ENCODE measurements at regions not wholly inside any gene's neighbourhood (a gene's known extent, or its start where the extent isn't known, plus 50 kb on each side); places are given as distances from the start of the nearest gene placed in this dataset.
"Not testable (repeated sequence)": the region's sequence is repeated elsewhere in the genome, so short reads cannot be mapped to it uniquely, and the experiment has no call there.

GRCh38 chr5:8561854-8562253, 692.9 kb downstream of the MTRR start:
- no peaks in the 10 kb centered on the region for H3K9me3 ChIP-seq
- no peak overlapping the region for H3K27ac ChIP-seq
- TF ChIP-seq POLR2AphosphoS5 (IDR thresholded peaks at IDR 0.05; ENCODE audit: insufficient read depth in 1 of 2, low read depth in 1 of 2) (no peak), CTCF (IDR thresholded peaks at IDR 0.05) (no peak), POLR2A (IDR thresholded peaks at IDR 0.05) (no peak)
- DNase-seq (ENCODE audit: extremely low spot score in 2 of 2), result no peak
- no peaks in the 10 kb centered on the region for H3K27me3 ChIP-seq
- no peak overlapping the region for H3K4me3 ChIP-seq
- intact Hi-C loops (cut with DNase I), result no loop called here
- no peaks in the 10 kb centered on the region for H3K36me3 ChIP-seq
- no peaks in the 10 kb centered on the region for H3K4me1 ChIP-seq

GRCh38 chr5:8563540-8563939, 694.6 kb downstream of the MTRR start:
- H3K27ac ChIP-seq; H3K36me3 ChIP-seq; H3K9me3 ChIP-seq; intact Hi-C loops (cut with DNase I); H3K4me3 ChIP-seq; H3K4me1 ChIP-seq; DNase-seq (ENCODE audit: extremely low spot score in 2 of 2); H3K27me3 ChIP-seq: not testable (repeated sequence)

GRCh38 chr5:8568858-8569257, 699.9 kb downstream of the MTRR start:
- DNase-seq (ENCODE audit: extremely low spot score in 2 of 2), result no peak
- no peaks in the 10 kb centered on the region for H3K4me1 ChIP-seq
- no peaks in the 10 kb centered on the region for H3K27me3 ChIP-seq
- no peak overlapping the region for H3K4me3 ChIP-seq
- TF ChIP-seq POLR2A (IDR thresholded peaks at IDR 0.05), result no peak
- no peak for TF ChIP-seq CTCF (IDR thresholded peaks at IDR 0.05)
- no peak for TF ChIP-seq POLR2AphosphoS5 (IDR thresholded peaks at IDR 0.05; ENCODE audit: insufficient read depth in 1 of 2, low read depth in 1 of 2)
- intact Hi-C loops (cut with DNase I), result no loop called here
- no peaks in the 10 kb centered on the region for H3K36me3 ChIP-seq
- H3K27ac ChIP-seq, result no peak overlapping the region
- H3K9me3 ChIP-seq, result no peaks in the 10 kb centered on the region

GRCh38 chr5:8570528-8570927, 701.6 kb downstream of the MTRR start:
- H3K27ac ChIP-seq, result no peak overlapping the region
- no peak for TF ChIP-seq CTCF (IDR thresholded peaks at IDR 0.05)
- TF ChIP-seq POLR2A (IDR thresholded peaks at IDR 0.05), result no peak
- no peak for TF ChIP-seq POLR2AphosphoS5 (IDR thresholded peaks at IDR 0.05; ENCODE audit: insufficient read depth in 1 of 2, low read depth in 1 of 2)
- no peaks in the 10 kb centered on the region for H3K27me3 ChIP-seq
- DNase-seq (ENCODE audit: extremely low spot score in 2 of 2), result no peak
- H3K4me1 ChIP-seq, result no peaks in the 10 kb centered on the region
- H3K9me3 ChIP-seq, result no peaks in the 10 kb centered on the region
- H3K36me3 ChIP-seq, result no peaks in the 10 kb centered on the region
- no peak overlapping the region for H3K4me3 ChIP-seq
- intact Hi-C loops (cut with DNase I), result no loop called here

GRCh38 chr5:8576178-8576577, 707.2 kb downstream of the MTRR start:
- no peaks in the 10 kb centered on the region for H3K27me3 ChIP-seq
- no peak for DNase-seq (ENCODE audit: extremely low spot score in 2 of 2)
- no peak overlapping the region for H3K4me3 ChIP-seq
- H3K36me3 ChIP-seq, result no peaks in the 10 kb centered on the region
- H3K27ac ChIP-seq, result no peak overlapping the region
- no peak for TF ChIP-seq CTCF (IDR thresholded peaks at IDR 0.05)
- TF ChIP-seq POLR2A (IDR thresholded peaks at IDR 0.05), result no peak
- TF ChIP-seq POLR2AphosphoS5 (IDR thresholded peaks at IDR 0.05; ENCODE audit: insufficient read depth in 1 of 2, low read depth in 1 of 2), result no peak
- intact Hi-C loops (cut with DNase I), result no loop called here
- H3K9me3 ChIP-seq, result no peaks in the 10 kb centered on the region
- H3K4me1 ChIP-seq, result no peaks in the 10 kb centered on the region

- Histone ChIP-seq H3K4me3 (no peak overlapping the region), H3K27me3 (no peaks in the 10 kb centered on the region), H3K27ac (no peak overlapping the region), H3K36me3 (no peaks in the 10 kb centered on the region), H3K4me1 (no peaks in the 10 kb centered on the region), H3K9me3 (no peaks in the 10 kb centered on the region)
- no peak for TF ChIP-seq POLR2AphosphoS5 (IDR thresholded peaks at IDR 0.05; ENCODE audit: insufficient read depth in 1 of 2, low read depth in 1 of 2)
- no peak for TF ChIP-seq CTCF (IDR thresholded peaks at IDR 0.05)
- TF ChIP-seq POLR2A (IDR thresholded peaks at IDR 0.05), result no peak
- intact Hi-C loops (cut with DNase I), result no loop called here
- DNase-seq (ENCODE audit: extremely low spot score in 2 of 2), result no peak
Observed at GRCh38 chr5:8577792-8578191, 708.8 kb downstream of the MTRR start.
